Stomach (tissue), 8 donors: ENCODE measurements at regions not wholly inside any gene's neighbourhood (a gene's known extent, or its start where the extent isn't known, plus 50 kb on each side); places are given as distances from the start of the nearest gene placed in this dataset.

ENCODE experiments used
- DNase-seq, 2 donors: peaks; one replicate each; pipeline versions ENCODE4 v3.0.0 to v3.0.0-alpha.2; 2013 to 2019
- H3K27ac ChIP-seq, 5 donors: fragments of 200-600 bp in 4 of 5; sonication (generic) in 4 of 5; one replicate each; pipeline ENCODE4 v1.5.1; 2013 to 2019; ENCODE audit warnings: mild to moderate bottlenecking in 1 of 5, moderate library complexity in 1 of 5
- H3K27me3 ChIP-seq, 3 donors: fragments of 200-600 bp; sonication (generic); one replicate each; pipeline ENCODE4 v1.5.1; 2017 to 2019; ENCODE audit warnings: mixed run types in 1 of 3
- H3K36me3 ChIP-seq, 4 donors: fragments of 200-600 bp; sonication (generic); 1 replicate in 3 of 4; 2 replicates in 1 of 4; pipeline ENCODE4 v1.5.1; 2016 to 2019
- H3K4me1 ChIP-seq, 4 donors: fragments of 200-600 bp; sonication (generic); one replicate each; pipeline ENCODE4 v1.5.1; 2016 to 2019
- H3K4me3 ChIP-seq, 4 donors: fragments of 200-600 bp; sonication (generic) in 3 of 4; one replicate each; pipeline ENCODE4 v1.5.1; 2016 to 2019; ENCODE audit warnings: mild to moderate bottlenecking in 1 of 4
- H3K9me3 ChIP-seq, 4 donors: fragments of 200-600 bp; sonication (generic); one replicate each; pipeline ENCODE4 v1.5.1; 2016 to 2019
- CTCF ChIP-seq, 7 experiments: fragments of 450-650 bp in 4 of 7; fragments of 200-600 bp in 3 of 7; sonication (generic) in 3 of 7; IDR thresholded peaks; one replicate each; pipeline ENCODE4 v1.5.1; 2016 to 2019; ENCODE audit warnings: antibody characterized with exemption in 7 of 7, control low read depth in 2 of 7, mild to moderate bottlenecking in 1 of 7
- EP300 ChIP-seq: sonication (generic); formaldehyde crosslinking; IDR thresholded peaks from one replicate; pipeline ENCODE4 v1.6.1; 2017; ENCODE audit warnings: antibody characterized with exemption
- POLR2A ChIP-seq, 4 donors: fragments of 450-650 bp; IDR thresholded peaks; one replicate each; pipeline ENCODE4 v1.6.1; 2016; ENCODE audit warnings: antibody characterized with exemption in 4 of 4, control low read depth in 2 of 4, mild to moderate bottlenecking in 1 of 4, moderate library complexity in 1 of 4
- POLR2AphosphoS5 ChIP-seq, 3 donors: sonication (generic); formaldehyde crosslinking; IDR thresholded peaks; one replicate each; pipeline ENCODE4 v1.6.1; 2016; ENCODE audit warnings: antibody characterized with exemption in 3 of 3
- WGBS, 5 donors: extraction: QIAGEN DNeasy Blood & Tissue Kit in 3 of 5; methylation state at CpG; one replicate each; pipeline versions ENCODE4 v1.1.5 to v1.1.7; 2013 to 2018; 5-methylcytosine and 5-hydroxymethylcytosine counted together
- intact Hi-C: fragments of 100-400 bp; cut with DNase I; formaldehyde crosslinking; loops from one replicate; pipeline ENCODE4 v1.15.1; 2023; ENCODE audit warnings: low total_unique reads
- donor health status: healthy with polysubstance abuse.
- donor health status: Bipolar disorder and iron deficiency.
- donor health status: healthy.

GRCh38 chr10:101303087-101303703 is 50.8 kb upstream of the BTRC start:
- peaks cover 0 to 89% (median 11%) of the 10 kb centered on the region in 3 donors for H3K27me3 ChIP-seq
- no peak for DNase-seq
- H3K27ac ChIP-seq = no peak overlapping the region
- TF ChIP-seq CTCF (IDR thresholded peaks at IDR 0.05) (no peak), POLR2AphosphoS5 (IDR thresholded peaks at IDR 0.05) (no peak), EP300 (no peak), POLR2A (IDR thresholded peaks at IDR 0.05) (no peak)
- peaks cover 0 to 2% (median 0%) of the 10 kb centered on the region in 4 donors for H3K9me3 ChIP-seq
- intact Hi-C loops = no loop called here
- peaks cover 0 to under 1% (median 0%) of the 10 kb centered on the region in 4 donors for H3K4me1 ChIP-seq
- H3K4me3 ChIP-seq = no peak overlapping the region
- 44 to 64% (median 61%) methylated on average over 4 of the region's 4 CpGs for WGBS, 5 donors
- H3K36me3 ChIP-seq = no peaks in the 10 kb centered on the region
